C4-2B (cell line): ENCODE measurements at regions not wholly inside any gene's neighbourhood (a gene's known extent, or its start where the extent isn't known, plus 50 kb on each side); places are given as distances from the start of the nearest gene placed in this dataset.

ENCODE experiments used
- ZFX ChIP-seq: fragments of 450-650 bp; IDR thresholded peaks from 2 replicates; pipeline ENCODE4 v1.6.1; 2017
- TF ChIP-seq, protein P1 (sequence below): fragments of 450-650 bp; conservative IDR thresholded peaks from 2 replicates; pipeline ENCODE4 v1.5.1; 2017; ENCODE audit warnings: mild to moderate bottlenecking

DNA sequence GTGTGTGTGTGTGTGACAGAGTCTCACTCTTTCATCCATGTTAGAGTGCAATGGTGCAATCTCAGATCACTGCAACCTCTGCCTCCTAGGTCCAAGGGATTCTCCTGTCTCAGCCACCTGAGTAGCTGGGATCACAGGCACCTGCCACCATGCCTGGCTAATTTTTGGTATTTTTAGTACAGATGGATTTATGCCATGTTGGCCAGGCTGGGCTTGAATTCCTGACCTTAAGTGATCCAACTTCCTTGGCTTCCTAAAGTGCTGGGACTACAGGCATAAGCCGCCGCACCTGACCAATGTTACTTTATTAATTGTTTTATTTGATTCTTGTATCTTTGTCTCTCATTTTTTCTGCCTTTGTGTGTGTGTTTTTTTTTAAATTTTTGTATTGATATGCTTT lies 89.6 kb downstream of the ZNF486 start:
- TF ChIP-seq, protein P1, sequence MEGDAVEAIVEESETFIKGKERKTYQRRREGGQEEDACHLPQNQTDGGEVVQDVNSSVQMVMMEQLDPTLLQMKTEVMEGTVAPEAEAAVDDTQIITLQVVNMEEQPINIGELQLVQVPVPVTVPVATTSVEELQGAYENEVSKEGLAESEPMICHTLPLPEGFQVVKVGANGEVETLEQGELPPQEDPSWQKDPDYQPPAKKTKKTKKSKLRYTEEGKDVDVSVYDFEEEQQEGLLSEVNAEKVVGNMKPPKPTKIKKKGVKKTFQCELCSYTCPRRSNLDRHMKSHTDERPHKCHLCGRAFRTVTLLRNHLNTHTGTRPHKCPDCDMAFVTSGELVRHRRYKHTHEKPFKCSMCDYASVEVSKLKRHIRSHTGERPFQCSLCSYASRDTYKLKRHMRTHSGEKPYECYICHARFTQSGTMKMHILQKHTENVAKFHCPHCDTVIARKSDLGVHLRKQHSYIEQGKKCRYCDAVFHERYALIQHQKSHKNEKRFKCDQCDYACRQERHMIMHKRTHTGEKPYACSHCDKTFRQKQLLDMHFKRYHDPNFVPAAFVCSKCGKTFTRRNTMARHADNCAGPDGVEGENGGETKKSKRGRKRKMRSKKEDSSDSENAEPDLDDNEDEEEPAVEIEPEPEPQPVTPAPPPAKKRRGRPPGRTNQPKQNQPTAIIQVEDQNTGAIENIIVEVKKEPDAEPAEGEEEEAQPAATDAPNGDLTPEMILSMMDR: no peak
- TF ChIP-seq ZFX: no peak
